ENCODE measurements at regions not wholly inside any gene's neighbourhood (a gene's known extent, or its start where the extent isn't known, plus 50 kb on each side); places are given as distances from the start of the nearest gene placed in this dataset.
"Not testable (repeated sequence)": the region's sequence is repeated elsewhere in the genome, so short reads cannot be mapped to it uniquely, and the experiment has no call there.

GRCh38 chr11:34001557-34002064, 49.9 kb upstream of the CAPRIN1 start:
- DNase-seq: no peak

GRCh38 chr11:33999393-33999792, 52.1 kb upstream of the CAPRIN1 start:
- no peak for DNase-seq

GRCh38 chr11:33997584-33998251, 53.8 kb upstream of the CAPRIN1 start:
- DNase-seq: no peak

GRCh38 chr11:33996498-33997454, 54.8 kb upstream of the CAPRIN1 start:
- DNase-seq: peak; percentile 53 to 71

GRCh38 chr11:33994937-33995336, 56.6 kb upstream of the CAPRIN1 start:
- DNase-seq: no peak

GRCh38 chr11:33991136-33991535, 60.4 kb upstream of the CAPRIN1 start:
- not testable (repeated sequence) for DNase-seq

- not testable (repeated sequence) for DNase-seq
Measured at GRCh38 chr11:33990131-33990530, 61.4 kb upstream of the CAPRIN1 start.

GRCh38 chr11:33989461-33989860, 62.1 kb upstream of the CAPRIN1 start:
- DNase-seq: no peak

- DNase-seq: no peak
Measured at GRCh38 chr11:33988586-33989370, 62.8 kb upstream of the CAPRIN1 start.

GRCh38 chr11:33987975-33988580, 63.5 kb upstream of the CAPRIN1 start:
- peak; percentile 58 to 64 for DNase-seq

- DNase-seq: no peak
Measured at GRCh38 chr11:33987545-33987944, 64.0 kb upstream of the CAPRIN1 start.

GRCh38 chr11:33986597-33987501, 64.7 kb upstream of the CAPRIN1 start:
- DNase-seq: not testable (repeated sequence)

GRCh38 chr11:33984682-33985389, 66.7 kb upstream of the CAPRIN1 start:
- no peak for DNase-seq

GRCh38 chr11:33982661-33983060, 68.9 kb upstream of the CAPRIN1 start:
- no peak for DNase-seq

- DNase-seq: no peak
Measured at GRCh38 chr11:33980897-33981296, 70.6 kb upstream of the CAPRIN1 start.

GRCh38 chr11:33978376-33978775, 73.2 kb upstream of the CAPRIN1 start:
- no peak for DNase-seq

GRCh38 chr11:33977676-33978075, 73.9 kb upstream of the CAPRIN1 start:
- no peak for DNase-seq

GRCh38 chr11:33976495-33977199, 74.9 kb upstream of the CAPRIN1 start:
- no peak for DNase-seq

- no peak for DNase-seq
Measured at GRCh38 chr11:33974804-33975203, 76.7 kb upstream of the CAPRIN1 start.

- not testable (repeated sequence) for DNase-seq
Measured at GRCh38 chr11:33971530-33971929, 79.7 kb upstream of the LMO2 start.

Measured in stimulated activated CD4-positive, alpha-beta T cell treated with anti-CD3 and anti-CD28 coated beads, Interleukin-4, amount 100 ng/mL, for 4 hours (primary cell).